Progenitor cell of endocrine pancreas (in vitro differentiated cells): ENCODE measurements at regions not wholly inside any gene's neighbourhood (a gene's known extent, or its start where the extent isn't known, plus 50 kb on each side); places are given as distances from the start of the nearest gene placed in this dataset.

Experiments used
- DNase-seq: peaks from one replicate; pipeline ENCODE4 v3.0.0; 2021; ENCODE audit warnings: low spot score; ENCODE audit not compliant: unreplicated experiment
- H3K27ac Mint-ChIP-seq: 2 replicates; pipeline ENCODE4 v1.8.0; 2021; ENCODE audit warnings: mild to moderate bottlenecking, moderate library complexity, mixed read lengths
- H3K27me3 Mint-ChIP-seq: 2 replicates; pipeline ENCODE4 v1.8.0; 2021; ENCODE audit warnings: mixed read lengths
- H3K36me3 Mint-ChIP-seq: 2 replicates; pipeline ENCODE4 v1.8.0; 2022; ENCODE audit warnings: mixed read lengths; ENCODE audit not compliant: insufficient read depth
- H3K4me1 Mint-ChIP-seq: 2 replicates; pipeline ENCODE4 v1.8.0; 2021; ENCODE audit warnings: low read depth, mixed read lengths
- H3K4me3 Mint-ChIP-seq: 2 replicates; pipeline ENCODE4 v1.8.0; 2021; ENCODE audit warnings: low read depth, mild to moderate bottlenecking, moderate library complexity, mixed read lengths
- H3K9me3 Mint-ChIP-seq: 2 replicates; pipeline ENCODE4 v1.8.0; 2021; ENCODE audit warnings: low read depth, mixed read lengths
- TF ChIP-seq, protein P1 (sequence below): fragments of 200-600 bp; sonication (generic); IDR thresholded peaks from one replicate; pipeline ENCODE4 v1.5.0; 2021; ENCODE audit warnings: antibody characterized with exemption, mild to moderate bottlenecking; ENCODE audit not compliant: unreplicated experiment

DNA sequence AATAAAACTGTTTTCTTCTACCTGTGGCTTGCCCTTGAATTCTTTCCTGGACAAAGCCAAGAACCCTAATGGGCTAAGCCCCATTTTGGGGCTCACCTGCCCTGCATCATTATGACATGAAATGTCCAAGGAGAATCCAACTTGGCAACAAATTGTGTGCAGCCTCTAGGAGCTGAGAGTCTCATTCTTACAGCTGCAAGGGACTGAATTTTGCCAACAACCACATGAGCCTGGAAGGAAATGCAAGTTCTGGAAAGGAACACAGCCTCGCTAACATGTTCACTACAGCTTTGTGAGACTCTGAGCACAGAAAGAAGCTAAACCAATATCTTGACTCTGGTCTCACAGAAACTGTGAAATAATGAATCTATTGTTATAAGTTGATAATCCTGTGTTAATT lies 94.8 kb upstream of the CDH12 start:
- Mint-ChIP-seq H3K4me1 (no peaks in the 10 kb centered on the region), H3K9me3 (no peaks in the 10 kb centered on the region), H3K27me3 (no peaks in the 10 kb centered on the region), H3K27ac (no peak overlapping the region), H3K36me3 (no peaks in the 10 kb centered on the region), H3K4me3 (no peak overlapping the region)
- TF ChIP-seq, protein P1, sequence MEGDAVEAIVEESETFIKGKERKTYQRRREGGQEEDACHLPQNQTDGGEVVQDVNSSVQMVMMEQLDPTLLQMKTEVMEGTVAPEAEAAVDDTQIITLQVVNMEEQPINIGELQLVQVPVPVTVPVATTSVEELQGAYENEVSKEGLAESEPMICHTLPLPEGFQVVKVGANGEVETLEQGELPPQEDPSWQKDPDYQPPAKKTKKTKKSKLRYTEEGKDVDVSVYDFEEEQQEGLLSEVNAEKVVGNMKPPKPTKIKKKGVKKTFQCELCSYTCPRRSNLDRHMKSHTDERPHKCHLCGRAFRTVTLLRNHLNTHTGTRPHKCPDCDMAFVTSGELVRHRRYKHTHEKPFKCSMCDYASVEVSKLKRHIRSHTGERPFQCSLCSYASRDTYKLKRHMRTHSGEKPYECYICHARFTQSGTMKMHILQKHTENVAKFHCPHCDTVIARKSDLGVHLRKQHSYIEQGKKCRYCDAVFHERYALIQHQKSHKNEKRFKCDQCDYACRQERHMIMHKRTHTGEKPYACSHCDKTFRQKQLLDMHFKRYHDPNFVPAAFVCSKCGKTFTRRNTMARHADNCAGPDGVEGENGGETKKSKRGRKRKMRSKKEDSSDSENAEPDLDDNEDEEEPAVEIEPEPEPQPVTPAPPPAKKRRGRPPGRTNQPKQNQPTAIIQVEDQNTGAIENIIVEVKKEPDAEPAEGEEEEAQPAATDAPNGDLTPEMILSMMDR, result no peak
- no peak for DNase-seq

DNA sequence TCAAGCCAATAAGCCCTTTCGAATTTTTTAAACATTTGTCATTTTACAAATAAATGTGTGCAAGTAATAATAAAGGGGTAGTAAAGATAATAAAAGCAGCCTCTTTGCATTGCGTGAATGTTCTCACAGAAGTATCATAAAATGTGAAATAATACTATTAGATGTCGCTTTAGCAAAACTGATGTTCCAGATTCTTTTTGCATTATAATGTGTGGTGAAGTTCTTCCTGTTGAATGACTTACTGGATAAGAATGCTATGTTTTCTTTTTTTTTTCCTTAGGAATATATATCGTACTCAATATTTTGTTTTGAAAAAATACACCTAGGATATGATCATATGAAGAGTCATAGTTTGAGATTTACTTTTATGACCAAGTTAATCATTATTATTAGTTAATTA lies 85.2 kb upstream of the CDH12 start:
- Mint-ChIP-seq H3K27me3 (no peaks in the 10 kb centered on the region), H3K4me3 (no peak overlapping the region), H3K27ac (no peak overlapping the region), H3K9me3 (peaks cover 9% of the 10 kb centered on the region), H3K36me3 (no peaks in the 10 kb centered on the region), H3K4me1 (no peaks in the 10 kb centered on the region)
- TF ChIP-seq, protein P1, result no peak
- DNase-seq, result no peak

DNA sequence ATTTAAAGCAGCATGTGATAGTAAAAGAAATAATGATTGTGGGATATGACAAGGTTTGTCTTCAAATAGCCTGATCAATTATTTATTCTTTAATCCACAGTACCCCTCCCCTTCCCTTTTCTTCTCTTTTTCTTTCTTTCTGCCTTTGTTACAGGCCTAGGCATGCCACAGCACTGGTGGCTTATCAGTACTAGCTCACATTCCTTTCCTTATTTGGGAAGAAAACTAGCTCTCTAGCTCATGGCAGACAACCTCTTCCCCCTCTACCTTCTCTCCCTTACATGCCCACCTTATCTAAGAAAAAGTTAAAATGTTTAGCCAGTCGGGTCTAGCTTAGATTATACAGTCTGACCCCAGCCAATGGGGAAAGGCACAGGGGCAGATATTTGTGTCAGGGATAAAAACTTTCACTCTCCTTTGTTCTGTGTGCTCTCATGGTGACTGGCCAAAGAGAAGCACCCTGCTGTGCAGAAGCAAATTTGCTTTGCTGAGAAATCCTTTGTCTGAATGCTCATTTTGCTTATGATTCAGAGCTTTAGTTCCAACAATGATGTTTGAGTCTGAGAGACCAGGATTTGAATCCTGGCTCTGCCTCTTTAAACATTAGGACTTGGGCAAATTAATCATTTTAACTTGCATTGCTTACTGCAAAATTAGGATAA lies 75.8 kb upstream of the CDH12 start:
- Mint-ChIP-seq H3K9me3 (peaks cover 29% of the 10 kb centered on the region), H3K27me3 (no peaks in the 10 kb centered on the region), H3K4me1 (no peaks in the 10 kb centered on the region), H3K36me3 (peaks cover 2% of the 10 kb centered on the region), H3K27ac (peak overlapping the region; percentile 89), H3K4me3 (no peak overlapping the region)
- DNase-seq, result no peak
- TF ChIP-seq, protein P1, result no peak

DNA sequence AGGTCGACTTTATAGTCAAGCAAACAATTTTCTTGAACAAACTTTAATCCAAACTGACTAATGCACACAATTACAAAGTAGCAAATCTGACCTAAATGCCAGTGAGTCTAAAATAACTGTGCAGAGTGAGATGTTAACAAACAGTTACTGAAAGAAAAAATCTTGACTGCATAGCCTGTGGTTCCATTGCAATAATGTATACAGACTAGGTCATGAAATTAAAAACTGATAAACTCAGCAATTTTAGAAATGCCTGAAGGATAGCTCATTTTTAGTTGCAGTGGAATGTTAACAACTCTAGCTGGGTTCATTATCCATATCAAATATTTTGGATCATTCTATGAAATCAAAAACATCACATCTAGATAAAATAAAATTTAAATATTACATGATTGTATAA lies 73.4 kb upstream of the CDH12 start:
- H3K4me1 Mint-ChIP-seq, result no peaks in the 10 kb centered on the region
- H3K4me3 Mint-ChIP-seq, result no peak overlapping the region
- TF ChIP-seq, protein P1, result no peak
- no peak for DNase-seq
- H3K27me3 Mint-ChIP-seq, result no peaks in the 10 kb centered on the region
- H3K36me3 Mint-ChIP-seq, result peaks cover 2% of the 10 kb centered on the region
- no peak overlapping the region for H3K27ac Mint-ChIP-seq
- peaks cover 20% of the 10 kb centered on the region for H3K9me3 Mint-ChIP-seq

DNA sequence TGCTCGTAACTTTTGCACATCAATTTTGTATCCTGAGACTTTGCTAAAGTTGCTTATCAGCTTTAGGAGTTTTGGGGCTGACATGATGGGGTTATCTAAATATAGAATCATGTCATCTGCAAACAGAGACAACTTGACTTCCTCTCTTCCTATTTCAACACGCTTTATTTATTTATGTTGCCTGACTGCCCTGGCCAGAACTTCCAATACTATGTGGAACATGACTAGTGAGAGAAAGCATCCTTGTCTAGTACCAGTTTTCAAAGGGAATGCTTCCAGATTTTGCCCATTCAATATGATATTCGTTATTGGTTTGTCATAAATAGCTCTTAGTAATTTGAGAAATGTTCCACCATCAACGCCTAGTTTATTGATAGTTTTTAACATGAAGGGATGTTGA lies 65.4 kb upstream of the CDH12 start:
- no peak for DNase-seq
- TF ChIP-seq, protein P1, result no peak
- Mint-ChIP-seq H3K9me3 (peaks cover 13% of the 10 kb centered on the region), H3K4me3 (no peak overlapping the region), H3K36me3 (no peaks in the 10 kb centered on the region), H3K27ac (no peak overlapping the region), H3K4me1 (no peaks in the 10 kb centered on the region), H3K27me3 (no peaks in the 10 kb centered on the region)
